Esophagus muscularis mucosa (tissue), 3 donors: ENCODE measurements at regions not wholly inside any gene's neighbourhood (a gene's known extent, or its start where the extent isn't known, plus 50 kb on each side); places are given as distances from the start of the nearest gene placed in this dataset.

Experiments
- CTCF ChIP-seq, 3 experiments: fragments of 200-600 bp in 2 of 3; fragments of 450-650 bp in 1 of 3; sonication (generic) in 2 of 3; IDR thresholded peaks; one replicate each; pipeline ENCODE4 v1.5.1; 2017 to 2019; ENCODE audit warnings: antibody characterized with exemption in 3 of 3, mild to moderate bottlenecking in 2 of 3, moderate library complexity in 1 of 3
- POLR2A ChIP-seq: fragments of 450-650 bp; IDR thresholded peaks from one replicate; pipeline ENCODE4 v1.6.1; 2017; ENCODE audit warnings: antibody characterized with exemption, moderate library complexity, mild to moderate bottlenecking, low read depth
- POLR2AphosphoS5 ChIP-seq, 2 donors: sonication (generic); formaldehyde crosslinking; IDR thresholded peaks; one replicate each; pipeline ENCODE4 v1.6.1; 2017; ENCODE audit warnings: antibody characterized with exemption in 2 of 2

DNA sequence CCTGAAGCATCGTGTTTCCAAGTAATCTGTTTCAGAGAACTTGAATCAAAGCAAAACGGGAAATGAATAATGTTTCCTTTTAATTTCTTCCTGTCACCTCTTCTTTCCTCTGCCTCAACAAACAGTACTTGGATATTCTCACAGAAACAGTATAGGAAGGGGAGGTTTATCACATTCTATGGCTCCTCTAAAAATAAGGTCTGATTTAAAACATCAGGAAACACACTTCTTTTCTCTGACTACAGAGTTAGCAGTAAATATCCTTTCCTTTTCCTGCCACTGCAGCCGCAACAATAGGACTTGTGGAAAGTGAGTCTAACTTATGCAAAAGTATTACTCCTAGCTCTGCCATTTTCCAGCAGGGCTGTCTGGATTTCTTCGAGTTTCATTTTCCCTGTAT is 62.3 kb downstream of the CH25H start:
- TF ChIP-seq CTCF (IDR thresholded peaks at IDR 0.05) (no peak), POLR2AphosphoS5 (IDR thresholded peaks at IDR 0.05) (no peak), POLR2A (no peak)
